Fibroblast of the conjunctiva (primary cell): ENCODE measurements at regions not wholly inside any gene's neighbourhood (a gene's known extent, or its start where the extent isn't known, plus 50 kb on each side); places are given as distances from the start of the nearest gene placed in this dataset.

Experiments
- DNase-seq: peaks from one replicate; pipeline ENCODE4 v3.0.0-alpha.2; 2010; ENCODE audit warnings: low read depth

DNA sequence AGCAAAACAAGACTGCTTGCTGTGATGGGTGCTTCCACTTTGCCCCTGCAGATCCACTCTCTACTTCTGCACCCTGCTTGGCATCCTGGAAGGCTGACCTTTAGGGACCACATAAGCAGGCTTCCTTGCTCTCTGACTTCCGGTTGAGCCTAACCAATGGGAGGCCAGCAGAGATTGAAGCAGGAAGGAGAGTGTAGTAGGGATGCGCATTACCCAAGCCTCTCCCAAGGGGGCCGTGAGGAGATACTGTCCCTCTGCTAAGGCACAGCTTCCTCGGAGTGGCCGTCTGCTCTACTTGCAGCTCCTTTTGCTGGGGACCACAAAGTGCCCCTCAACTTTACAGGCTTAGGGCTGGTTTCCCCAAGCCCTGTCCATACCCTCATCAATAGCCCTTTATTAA lies 624.3 kb upstream of the TENM3 start:
- DNase-seq = no peak

DNA sequence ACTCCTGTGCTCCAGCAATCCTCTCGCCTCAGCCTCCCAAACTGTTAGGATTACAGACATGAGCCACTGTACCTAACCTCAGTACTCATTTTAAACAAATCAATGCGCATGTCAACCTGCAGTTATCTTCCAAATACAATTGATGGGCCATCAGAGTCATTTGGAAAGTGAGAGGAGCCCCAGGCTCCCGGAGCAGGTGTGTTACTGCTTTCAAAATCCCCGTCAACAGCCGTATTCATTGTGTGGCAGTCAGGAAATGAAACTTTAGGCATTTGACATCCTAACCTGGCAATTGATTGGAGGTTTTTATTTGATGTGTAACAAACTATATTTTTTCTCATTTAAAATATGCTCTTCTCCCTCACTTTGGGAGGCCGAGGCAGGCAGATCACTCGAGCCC lies 623.6 kb upstream of the TENM3 start:
- no peak for DNase-seq

DNA sequence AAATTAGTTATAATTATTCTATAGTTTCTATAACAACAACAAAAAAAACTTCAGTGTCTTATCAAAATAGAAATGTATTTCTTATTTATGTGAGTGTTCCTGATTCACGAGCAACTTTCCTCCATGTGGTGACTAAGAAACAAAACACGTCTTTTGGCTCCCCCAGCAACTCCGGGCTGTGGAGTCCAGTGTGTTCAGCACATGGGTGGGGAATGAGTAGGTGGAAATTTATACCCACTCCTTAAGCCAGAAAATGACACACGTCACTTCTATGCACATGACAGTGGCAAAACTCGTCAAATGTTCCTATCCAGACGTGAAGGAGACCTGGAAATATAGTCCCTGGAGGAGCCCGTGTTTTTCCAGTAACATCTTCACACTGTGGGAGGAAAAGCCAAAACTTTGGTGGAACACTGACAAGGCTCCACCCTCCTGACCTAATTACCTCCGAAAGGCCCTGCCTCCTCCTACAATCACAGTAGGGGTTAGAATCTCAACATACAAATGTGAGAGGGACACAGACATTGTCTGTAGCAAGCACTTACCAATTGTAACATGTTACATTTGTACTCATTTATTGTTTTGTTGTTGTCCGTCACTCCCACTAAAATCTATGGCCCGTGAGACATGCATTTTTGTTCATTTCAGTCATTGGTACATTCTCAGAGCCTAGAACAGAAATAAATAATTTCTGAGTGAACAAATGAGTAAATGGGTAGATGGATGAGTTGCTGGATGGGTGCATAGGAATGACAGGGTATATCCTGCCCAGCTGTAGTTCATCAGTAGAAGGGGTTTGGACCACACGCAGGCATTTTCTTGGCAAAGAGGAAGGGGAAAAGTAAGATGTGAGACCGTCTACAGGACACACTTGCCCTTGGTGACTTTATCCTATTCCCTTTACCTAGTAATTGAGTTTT lies 605.8 kb upstream of the TENM3 start:
- no peak for DNase-seq

DNA sequence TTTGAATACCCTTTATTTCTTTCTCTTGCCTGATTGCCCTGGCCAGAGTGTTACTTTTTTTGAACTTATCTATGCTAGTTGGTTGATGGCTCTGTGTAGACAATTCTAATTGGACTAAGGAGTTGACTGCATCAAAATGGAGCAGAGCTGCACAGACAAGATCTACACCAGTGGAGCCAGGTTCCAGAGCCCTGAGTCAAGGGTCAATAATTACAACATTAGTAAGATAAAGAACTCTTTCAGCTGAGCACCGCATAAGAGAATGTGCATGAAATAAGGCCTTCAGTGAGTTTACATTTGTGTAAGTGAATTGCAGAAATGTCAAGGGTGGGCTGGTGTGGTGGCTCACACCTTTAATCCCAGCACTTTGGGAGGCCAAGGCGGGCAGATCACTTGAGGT lies 599.7 kb upstream of the TENM3 start:
- DNase-seq = no peak

DNA sequence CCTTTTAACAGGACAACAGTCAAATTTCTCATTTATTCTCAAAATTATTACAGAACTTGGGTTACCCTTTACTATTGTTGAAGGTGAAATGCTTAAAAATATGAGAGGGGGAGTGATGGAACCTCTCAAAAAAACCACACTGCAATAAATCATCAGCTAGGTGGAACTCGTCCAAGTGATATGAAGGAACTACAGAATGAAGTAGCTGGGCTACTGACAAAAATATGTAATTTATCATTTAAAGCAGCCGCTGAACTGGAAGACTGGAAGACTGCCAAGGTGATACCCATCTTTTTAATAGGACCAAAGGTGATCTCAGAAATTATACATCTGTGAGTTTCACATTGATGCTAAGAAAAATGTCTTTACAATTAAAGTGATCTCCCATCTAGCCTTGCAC lies 597.7 kb upstream of the TENM3 start:
- DNase-seq = no peak

DNA sequence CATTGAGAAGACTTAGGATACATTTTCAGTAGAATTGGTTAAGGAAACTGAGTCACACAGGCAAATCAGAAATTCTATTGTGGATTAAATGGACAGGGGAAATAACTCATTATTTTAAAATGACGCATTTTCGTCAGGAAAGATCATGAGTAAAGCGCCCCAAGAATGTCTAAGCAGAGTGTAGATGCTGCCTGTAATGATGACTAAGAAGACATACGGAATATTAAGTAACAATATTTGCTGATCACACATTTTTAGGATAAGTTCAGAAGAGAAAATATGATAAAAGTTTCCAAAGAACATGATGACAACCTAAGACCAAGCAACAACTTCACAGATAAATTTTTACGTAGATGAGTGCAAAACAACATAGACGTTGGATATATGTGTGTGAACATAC lies 596.3 kb upstream of the TENM3 start:
- DNase-seq = no peak

DNA sequence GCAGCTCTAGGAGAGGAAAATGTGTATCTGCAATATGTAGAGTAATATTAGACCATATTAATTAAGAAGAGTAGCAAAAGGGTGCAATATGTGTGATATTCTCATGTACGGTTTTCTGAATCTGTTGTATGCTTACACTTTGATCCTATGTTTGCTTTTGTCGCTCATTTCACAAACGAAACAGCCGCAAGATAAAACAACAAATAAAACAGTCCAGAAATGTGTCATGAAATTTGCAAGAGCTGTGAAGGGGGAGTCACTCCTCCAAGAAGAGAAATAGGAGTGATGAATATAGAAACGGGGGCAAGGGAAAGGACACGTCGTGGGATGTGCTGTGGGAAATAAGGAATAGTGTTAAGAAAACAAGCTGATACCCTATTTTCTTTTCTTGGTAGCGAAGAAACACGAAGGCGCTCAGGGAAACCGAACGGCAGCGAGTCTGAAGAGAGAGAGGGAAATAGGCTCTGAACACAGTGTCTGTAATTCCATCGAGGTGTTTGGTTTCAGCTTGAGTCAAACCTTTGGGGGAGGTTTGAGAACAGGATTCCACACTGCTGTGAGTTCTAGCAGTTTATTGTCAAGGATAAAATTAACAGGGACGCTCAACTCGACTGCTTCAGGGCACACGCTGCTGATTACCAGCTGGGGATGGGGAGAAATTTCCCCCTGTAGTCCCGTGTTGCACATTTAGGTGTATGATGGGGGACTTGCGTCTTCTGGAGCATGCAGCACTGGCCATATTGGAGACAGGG lies 595.6 kb upstream of the TENM3 start:
- DNase-seq = no peak

DNA sequence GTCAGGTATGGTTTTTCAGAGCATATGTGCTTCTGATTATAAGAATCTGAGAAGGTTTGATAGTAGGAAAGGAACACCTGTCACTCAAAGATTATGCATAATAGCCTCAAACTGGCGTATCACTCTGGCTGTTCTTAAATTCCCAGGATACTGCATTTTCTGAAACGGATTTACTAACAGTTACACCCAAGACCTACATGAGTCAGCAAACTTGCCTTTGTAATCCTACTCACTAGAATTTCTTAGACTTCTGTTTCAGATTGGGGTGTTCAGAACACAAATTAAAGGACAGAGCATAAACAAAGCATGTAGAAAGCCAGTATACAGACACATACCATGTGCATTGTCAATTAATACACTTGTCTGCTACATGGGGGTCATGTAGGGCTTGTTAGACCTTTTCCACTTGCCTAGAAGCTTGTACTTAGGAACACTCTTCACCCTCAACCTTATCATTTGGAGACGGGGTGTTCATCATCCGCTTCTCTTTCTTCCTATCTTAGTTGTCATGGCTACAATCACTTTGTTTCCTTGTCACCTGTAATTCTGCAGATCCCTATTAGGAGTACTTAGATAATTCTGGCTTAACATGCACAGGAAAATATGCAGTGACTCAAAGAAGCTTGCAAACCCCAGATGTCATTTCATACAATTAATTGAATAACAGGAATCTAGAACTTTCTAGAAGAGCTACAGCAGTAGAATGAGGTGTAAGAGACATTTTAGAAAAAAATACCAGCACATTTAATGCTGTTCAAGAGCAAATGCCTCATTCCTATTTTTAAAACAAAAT lies 593.0 kb upstream of the TENM3 start:
- no peak for DNase-seq

DNA sequence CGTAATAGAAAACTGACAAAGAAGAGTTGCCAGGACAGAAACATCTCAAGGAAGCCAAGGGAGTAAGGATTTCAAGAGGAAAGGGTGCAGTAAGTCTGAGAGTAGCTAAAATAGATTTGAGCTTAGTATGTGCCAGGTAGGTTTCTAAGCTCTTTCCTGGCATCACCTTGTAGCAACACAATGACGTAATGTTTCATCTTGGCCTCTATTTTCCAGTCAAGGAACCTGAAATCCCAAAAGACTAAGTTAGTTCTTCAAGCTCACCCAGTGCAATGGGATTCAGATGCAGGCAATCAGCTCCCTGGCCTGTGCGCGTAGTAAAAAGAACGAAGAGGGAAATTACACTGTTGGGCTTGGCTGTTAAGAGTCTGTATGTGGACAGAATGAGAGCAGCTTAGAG lies 586.5 kb upstream of the TENM3 start:
- DNase-seq = no peak

DNA sequence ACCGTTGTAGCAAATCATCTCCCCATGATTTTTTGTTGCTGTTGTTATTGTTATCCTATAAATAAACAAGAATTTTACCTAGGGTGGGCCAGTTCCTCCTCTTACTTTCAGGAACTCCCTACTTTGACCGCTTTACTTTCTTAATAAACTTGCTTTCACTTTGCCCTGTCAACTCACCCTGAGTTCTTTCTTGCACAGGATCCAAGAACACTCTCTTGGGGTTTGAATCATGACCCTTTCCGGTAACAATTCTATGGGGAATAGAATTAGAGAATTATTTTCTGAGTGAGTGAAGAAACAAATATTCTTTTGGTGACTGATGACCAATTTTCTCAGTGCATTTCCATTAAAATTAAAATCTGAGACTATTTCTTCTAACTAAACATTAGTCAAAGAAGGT lies 584.0 kb upstream of the TENM3 start:
- DNase-seq = no peak

DNA sequence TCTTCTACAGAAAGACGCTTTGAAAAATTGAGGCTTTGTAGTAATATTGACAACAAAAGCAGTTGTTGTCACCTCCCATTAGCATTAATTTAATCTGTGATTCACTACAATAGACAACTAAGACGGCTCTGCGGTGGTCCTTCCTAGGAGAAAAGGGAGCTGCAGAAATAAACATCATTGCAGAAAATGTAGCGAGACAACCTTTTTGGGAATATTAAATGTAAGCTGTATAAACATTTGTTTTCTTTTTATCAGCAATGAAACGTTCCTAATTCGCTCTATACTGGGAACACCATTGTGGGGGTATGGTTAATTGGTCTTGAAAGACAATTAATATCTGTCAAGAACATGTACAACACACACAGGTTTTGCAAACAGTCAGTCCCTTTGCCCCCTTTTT lies 583.3 kb upstream of the TENM3 start:
- DNase-seq = no peak

DNA sequence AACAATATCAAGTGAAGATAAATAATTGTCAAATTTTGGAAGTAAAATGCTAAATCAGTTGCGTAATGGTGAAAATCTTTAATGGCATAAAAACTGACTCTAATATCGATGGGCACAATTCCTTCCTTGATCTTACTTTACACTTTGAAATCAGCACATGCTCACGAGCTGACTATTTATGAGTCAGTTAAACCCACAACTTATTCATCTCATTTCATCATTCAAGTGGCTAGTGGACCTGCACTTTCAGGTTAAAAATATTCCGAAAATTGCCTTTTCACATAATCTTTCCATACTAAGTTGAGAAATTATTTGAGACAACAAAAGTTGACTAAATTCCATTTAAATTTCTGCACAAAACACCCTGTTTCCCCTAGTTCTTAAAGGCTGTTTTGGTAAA lies 582.1 kb upstream of the TENM3 start:
- DNase-seq = peak; percentile 77

DNA sequence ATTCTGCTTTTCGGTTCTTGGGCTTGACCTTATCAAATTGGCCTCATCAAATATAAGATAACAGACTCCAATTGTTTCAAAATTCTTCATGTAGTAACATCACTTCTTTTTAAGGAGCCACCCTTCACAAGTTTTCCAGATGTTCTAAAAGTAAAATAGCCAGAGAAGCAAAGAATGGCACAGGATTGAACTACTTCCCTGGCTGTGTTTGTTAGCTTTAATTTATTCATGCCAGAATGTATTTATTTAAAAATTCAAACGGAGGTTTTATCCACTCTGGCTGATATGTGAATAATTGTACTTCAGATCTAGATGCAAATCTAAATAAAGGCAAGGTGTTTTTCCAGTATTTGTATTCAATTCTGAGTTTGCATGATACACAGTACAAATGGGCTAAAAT lies 581.3 kb upstream of the TENM3 start:
- DNase-seq = no peak

DNA sequence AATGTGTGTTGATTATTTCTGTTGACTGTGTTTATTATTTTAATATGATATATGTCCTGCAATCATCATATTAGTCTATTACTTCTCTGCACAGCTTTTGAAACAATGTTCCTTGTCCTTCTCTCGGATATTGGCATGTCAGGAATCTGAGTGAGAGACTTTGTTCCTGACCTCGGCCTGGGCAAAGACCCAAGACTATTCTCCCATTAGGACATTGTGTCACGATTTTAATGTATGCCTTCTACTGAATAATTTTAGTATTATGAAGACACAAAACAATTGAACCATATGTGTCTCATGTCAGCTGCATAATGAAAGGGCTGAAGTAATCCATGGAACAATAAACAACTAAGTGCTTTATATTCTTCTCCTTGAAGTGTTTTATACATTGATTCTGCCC lies 580.8 kb upstream of the TENM3 start:
- DNase-seq = no peak

DNA sequence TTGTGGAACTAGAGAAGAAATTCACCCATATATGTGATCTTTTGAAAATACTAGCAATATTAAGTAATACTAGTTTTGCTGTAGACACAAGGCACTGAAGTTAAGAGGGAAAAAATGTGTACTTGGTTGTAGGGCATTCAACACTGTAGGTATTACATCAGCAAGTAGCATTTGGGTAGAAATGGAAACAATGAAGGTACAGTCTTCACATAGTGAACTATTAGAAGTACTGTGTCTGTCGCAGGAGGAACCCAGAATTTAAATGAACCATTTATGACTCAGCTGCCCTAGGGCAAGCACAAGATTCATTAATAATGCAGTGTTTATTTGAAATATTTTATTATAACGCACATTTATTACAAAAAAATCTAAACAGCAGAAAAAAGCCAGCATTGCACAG lies 572.7 kb upstream of the TENM3 start:
- no peak for DNase-seq

DNA sequence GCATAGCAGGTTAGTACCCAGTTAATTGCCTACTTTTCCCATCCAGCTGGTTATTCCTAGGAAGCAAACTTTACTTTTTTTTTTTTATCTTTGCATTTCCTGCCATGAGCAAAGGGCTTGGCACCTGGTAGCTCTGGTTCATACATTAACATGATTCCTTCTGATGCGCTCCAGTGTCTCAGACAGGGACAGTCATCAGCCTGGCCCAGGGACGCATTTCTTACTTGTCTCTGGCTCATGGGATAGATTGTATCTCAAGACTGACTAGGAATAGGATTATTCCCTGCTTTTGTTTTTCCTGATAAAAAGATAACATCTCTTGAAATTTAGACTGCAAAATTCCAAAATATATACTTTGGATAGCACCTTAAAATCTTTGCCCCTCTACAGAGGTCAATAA lies 571.5 kb upstream of the TENM3 start:
- DNase-seq = no peak

DNA sequence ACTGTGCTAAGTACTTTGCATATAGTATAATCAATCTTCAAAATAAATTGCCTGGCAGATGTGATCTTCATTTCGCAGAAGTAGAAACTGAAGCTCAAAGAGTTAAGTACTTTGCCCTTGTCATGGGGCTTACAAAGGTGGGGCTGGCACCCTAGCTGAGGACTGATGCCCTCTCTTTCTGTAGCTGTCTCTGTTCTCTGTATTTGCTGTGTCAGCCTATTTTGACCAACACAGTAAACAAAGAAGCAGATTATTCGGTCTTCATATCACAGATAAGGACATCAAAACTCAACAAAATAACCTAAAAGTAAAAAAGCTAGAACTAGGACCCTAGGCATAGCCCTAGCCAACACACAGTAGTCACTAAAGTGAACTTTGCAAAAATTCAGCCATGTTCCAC lies 570.5 kb upstream of the TENM3 start:
- no peak for DNase-seq

DNA sequence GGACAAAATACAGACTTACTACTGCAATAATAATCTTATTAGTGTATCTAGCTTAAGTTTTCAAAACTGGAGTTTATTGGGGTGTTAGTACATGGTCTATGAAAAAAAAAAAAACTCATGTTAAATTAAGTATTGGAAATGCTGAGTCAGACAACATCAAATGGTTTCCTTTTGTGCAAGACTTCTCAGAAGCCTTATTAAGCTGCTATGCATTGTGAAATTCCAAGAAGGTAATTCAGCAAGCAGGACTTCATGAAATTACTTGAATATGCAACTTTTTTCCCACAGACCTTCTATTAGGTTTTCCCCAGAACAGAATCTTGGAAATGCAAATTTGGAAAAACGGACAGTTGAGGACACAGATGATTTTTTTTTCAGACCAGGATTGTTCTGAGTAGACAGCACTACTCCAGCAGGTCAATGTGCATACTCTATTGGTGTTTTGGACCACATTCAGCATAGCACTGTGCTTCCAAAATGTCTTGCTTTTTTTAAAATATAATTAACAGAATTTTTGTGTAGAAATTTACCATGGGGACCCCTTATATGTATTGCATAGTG lies 568.8 kb upstream of the TENM3 start:
- DNase-seq = peak; percentile 59

DNA sequence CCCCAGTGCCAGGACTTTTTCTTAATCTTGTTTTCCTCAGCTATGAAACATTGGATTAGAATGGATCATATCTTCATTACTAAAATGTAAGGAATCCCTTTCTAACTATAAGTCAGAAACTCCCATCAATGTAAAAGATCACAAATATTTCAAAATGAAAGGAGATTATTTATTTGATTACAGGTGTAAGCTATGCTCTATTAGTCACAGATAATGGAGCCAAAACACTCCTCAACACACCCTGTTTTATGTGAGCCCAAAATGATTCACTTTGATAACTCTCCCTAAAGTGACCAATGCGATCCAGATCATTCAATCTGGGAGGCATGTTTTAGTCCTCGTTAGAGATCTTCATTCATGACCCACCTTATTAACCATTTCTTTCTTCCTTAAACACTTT lies 566.7 kb upstream of the TENM3 start:
- no peak for DNase-seq

DNA sequence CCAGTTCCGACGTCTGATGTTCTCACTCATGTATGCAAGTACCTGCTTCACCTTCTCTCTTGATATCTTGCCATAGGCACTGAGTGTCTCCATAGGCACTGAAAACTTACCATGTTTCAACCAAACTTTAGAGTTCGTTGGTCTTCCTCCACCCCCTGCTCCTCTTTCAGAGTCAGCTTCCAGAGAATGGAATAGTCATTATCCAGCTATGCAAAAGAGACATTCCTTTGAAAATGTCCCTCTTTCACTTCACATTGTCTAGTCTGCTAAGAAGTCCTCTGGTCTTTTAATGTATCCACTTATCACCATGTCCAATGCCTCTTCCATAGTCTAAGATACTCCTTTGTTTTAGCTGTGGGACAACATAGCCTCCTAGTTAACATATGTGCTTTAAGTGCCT lies 566.0 kb upstream of the TENM3 start:
- DNase-seq = no peak

DNA sequence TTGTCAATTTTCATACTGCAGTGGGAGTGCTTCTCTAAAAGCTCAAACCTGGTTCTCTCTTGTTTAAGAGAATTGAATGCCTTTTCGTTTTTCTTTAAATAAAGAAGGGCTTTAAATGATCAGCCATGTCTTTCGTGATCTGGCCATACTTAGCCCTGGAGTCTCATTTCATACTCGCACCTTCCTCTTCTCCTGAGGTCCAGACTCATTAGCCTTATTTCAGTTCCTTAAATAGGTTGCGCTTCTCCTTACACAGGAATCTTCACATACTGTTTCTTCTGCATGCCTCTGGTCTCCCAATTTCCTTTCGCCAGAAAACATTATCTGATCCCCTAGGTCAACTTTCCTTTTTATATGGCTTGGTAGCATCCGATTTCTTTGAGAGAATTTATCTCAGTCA lies 565.6 kb upstream of the TENM3 start:
- no peak for DNase-seq

DNA sequence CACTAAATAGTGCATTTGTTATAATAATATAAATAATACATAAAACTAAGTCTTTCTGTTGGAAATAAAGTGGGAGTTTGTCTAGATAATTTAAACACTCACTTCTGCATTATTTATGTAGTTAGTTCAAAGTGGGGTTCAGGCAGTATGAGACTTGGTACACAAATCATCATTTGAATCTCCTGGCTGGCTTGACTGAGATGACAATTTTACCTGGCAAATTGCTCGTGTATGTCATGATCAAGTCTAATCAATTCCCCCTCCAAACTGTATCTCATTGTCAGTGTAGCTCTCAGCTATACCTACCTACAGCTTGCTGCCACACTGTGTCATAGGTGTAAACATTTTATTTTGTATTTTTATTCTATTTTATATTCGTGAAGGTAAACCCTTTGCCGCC lies 563.4 kb upstream of the TENM3 start:
- no peak for DNase-seq
